Uterus (tissue), 2 donors: ENCODE measurements at regions not wholly inside any gene's neighbourhood (a gene's known extent, or its start where the extent isn't known, plus 50 kb on each side); places are given as distances from the start of the nearest gene placed in this dataset.

ENCODE experiments used
- CTCF ChIP-seq, 4 experiments: fragments of 200-600 bp in 2 of 4; fragments of 450-650 bp in 2 of 4; sonication (generic) in 2 of 4; IDR thresholded peaks; one replicate each; pipeline ENCODE4 v1.5.1; 2016 to 2019; ENCODE audit warnings: antibody characterized with exemption in 4 of 4, mild to moderate bottlenecking in 2 of 4, moderate library complexity in 1 of 4
- POLR2A ChIP-seq, 2 donors: fragments of 450-650 bp; IDR thresholded peaks; one replicate each; pipeline ENCODE4 v1.6.1; 2016; ENCODE audit warnings: antibody characterized with exemption in 2 of 2, mild to moderate bottlenecking in 1 of 2, moderate library complexity in 1 of 2

- no peak for TF ChIP-seq CTCF (IDR thresholded peaks at IDR 0.05)
- no peak for TF ChIP-seq POLR2A (IDR thresholded peaks at IDR 0.05)
These were observed 1139.0 kb downstream of the ROBO2 start for GRCh38 chr3:78178740-78179363.
